Vagina (tissue), 2 donors: ENCODE measurements at regions not wholly inside any gene's neighbourhood (a gene's known extent, or its start where the extent isn't known, plus 50 kb on each side); places are given as distances from the start of the nearest gene placed in this dataset.
"Not testable (repeated sequence)": the region's sequence is repeated elsewhere in the genome, so short reads cannot be mapped to it uniquely, and the experiment has no call there.

ENCODE experiments used
- POLR2A ChIP-seq, 2 donors: fragments of 450-650 bp; IDR thresholded peaks; one replicate each; pipeline ENCODE4 v1.6.1; 2017; ENCODE audit warnings: antibody characterized with exemption in 2 of 2, mild to moderate bottlenecking in 2 of 2, moderate library complexity in 2 of 2
- POLR2AphosphoS5 ChIP-seq, 2 donors: sonication (generic); formaldehyde crosslinking; IDR thresholded peaks; one replicate each; pipeline ENCODE4 v1.9.0; 2017; ENCODE audit warnings: antibody characterized with exemption in 2 of 2, mild to moderate bottlenecking in 2 of 2, low read depth in 1 of 2; ENCODE audit not compliant: insufficient read depth in 1 of 2
- TF ChIP-seq, protein P1 (sequence below), 3 experiments: fragments of 450-650 bp in 2 of 3; fragments of 200-600 bp in 1 of 3; sonication (generic) in 1 of 3; IDR thresholded peaks; one replicate each; pipeline ENCODE4 v1.5.1; 2017 to 2019; ENCODE audit warnings: antibody characterized with exemption in 3 of 3, mild to moderate bottlenecking in 2 of 3, moderate library complexity in 2 of 3

DNA sequence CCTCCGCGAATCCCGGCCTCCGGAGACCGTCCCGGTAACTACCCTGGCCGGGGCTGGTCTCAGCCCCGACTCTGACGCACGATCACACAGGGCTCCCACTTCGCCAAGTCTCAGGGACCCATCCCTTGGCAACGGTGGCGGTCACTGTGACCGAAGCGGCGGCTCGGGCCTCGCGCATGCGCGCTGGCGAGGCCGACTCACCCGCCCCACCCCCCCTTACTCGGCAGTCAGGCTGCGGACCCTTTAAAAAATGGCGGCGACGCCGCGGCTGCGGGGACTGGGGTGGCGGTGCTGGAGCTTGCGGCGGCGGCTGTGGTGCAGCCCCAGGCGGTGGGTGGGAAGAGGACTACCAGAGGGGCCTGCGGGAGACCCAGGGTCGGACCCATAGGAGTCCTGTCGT is 402.0 kb upstream of the TPTE start:
- TF ChIP-seq POLR2AphosphoS5 (IDR thresholded peaks at IDR 0.05; ENCODE audit: insufficient read depth in 1 of 2, low read depth in 1 of 2); POLR2A (IDR thresholded peaks at IDR 0.05): not testable (repeated sequence)
- TF ChIP-seq, protein P1, sequence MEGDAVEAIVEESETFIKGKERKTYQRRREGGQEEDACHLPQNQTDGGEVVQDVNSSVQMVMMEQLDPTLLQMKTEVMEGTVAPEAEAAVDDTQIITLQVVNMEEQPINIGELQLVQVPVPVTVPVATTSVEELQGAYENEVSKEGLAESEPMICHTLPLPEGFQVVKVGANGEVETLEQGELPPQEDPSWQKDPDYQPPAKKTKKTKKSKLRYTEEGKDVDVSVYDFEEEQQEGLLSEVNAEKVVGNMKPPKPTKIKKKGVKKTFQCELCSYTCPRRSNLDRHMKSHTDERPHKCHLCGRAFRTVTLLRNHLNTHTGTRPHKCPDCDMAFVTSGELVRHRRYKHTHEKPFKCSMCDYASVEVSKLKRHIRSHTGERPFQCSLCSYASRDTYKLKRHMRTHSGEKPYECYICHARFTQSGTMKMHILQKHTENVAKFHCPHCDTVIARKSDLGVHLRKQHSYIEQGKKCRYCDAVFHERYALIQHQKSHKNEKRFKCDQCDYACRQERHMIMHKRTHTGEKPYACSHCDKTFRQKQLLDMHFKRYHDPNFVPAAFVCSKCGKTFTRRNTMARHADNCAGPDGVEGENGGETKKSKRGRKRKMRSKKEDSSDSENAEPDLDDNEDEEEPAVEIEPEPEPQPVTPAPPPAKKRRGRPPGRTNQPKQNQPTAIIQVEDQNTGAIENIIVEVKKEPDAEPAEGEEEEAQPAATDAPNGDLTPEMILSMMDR (IDR thresholded peaks at IDR 0.05): not testable (repeated sequence)
